ENCODE measurements at regions not wholly inside any gene's neighbourhood (a gene's known extent, or its start where the extent isn't known, plus 50 kb on each side); places are given as distances from the start of the nearest gene placed in this dataset.

DNA sequence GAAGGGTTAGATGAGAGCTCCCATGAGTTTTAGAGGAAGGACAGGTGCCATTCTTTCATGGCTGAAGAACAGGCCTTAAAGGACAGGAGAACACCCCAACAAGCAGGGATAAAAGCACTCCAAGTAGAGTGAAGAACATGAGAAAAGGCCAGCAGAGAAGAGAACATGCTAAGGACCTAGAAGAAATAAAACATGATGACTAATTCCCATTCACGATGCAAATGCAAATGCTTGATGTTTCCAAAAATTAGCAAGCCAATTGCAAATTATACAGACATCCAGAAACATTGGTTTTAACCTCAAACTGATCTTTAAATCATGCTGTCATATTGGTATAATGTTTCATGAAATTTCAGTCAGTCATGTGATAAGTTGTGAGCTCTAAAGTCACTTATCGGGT is 241.7 kb downstream of the CNTN3 start:
- TF ChIP-seq POLR2A (IDR thresholded peaks at IDR 0.05) = no peak
- TF ChIP-seq, protein P1, sequence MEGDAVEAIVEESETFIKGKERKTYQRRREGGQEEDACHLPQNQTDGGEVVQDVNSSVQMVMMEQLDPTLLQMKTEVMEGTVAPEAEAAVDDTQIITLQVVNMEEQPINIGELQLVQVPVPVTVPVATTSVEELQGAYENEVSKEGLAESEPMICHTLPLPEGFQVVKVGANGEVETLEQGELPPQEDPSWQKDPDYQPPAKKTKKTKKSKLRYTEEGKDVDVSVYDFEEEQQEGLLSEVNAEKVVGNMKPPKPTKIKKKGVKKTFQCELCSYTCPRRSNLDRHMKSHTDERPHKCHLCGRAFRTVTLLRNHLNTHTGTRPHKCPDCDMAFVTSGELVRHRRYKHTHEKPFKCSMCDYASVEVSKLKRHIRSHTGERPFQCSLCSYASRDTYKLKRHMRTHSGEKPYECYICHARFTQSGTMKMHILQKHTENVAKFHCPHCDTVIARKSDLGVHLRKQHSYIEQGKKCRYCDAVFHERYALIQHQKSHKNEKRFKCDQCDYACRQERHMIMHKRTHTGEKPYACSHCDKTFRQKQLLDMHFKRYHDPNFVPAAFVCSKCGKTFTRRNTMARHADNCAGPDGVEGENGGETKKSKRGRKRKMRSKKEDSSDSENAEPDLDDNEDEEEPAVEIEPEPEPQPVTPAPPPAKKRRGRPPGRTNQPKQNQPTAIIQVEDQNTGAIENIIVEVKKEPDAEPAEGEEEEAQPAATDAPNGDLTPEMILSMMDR (IDR thresholded peaks at IDR 0.05) = no peak
- TF ChIP-seq POLR2AphosphoS5 (IDR thresholded peaks at IDR 0.05) = no peak

Measured in stomach (tissue), 4 donors.